Activated T-helper 1 cell treated with Interleukin-2 at 50 U/mL for 16 hours (primary cell): ENCODE measurements at regions not wholly inside any gene's neighbourhood (a gene's known extent, or its start where the extent isn't known, plus 50 kb on each side); places are given as distances from the start of the nearest gene placed in this dataset.
A peak's percentile ranks its signal among the peaks of the same experiment; 100 is the strongest.

ENCODE experiments used
- DNase-seq: peaks from one replicate; pipeline ENCODE4 v3.0.0-alpha.2; 2020; ENCODE audit warnings: low read depth

DNA sequence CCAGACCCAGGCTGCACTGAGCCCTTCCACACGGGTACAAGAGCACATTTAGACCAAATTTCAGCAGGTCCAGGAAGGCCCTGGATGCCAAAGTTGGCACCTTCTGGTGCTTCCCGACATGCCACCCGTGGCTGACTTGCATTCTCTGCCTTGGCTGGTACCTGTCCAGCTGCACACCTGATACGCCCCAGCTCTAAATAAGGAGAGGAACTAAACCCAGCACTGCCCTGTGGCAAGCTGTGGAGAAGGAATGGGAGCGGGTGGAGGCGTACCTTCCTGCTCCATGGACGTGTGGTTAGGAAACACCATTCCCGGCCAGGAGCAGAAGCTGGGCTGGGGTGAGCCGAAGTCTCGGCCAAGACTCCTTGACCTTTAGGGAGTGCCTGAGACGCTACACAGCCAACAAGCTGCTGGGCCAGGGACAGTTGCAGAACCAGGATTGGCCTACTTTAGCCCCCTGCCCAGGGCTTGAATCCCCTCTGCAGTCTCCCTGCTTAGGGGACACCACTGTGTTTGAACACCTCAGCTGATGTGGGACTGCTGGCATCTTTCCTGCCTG is 86.5 kb upstream of the TAF1B start:
- DNase-seq = no peak

DNA sequence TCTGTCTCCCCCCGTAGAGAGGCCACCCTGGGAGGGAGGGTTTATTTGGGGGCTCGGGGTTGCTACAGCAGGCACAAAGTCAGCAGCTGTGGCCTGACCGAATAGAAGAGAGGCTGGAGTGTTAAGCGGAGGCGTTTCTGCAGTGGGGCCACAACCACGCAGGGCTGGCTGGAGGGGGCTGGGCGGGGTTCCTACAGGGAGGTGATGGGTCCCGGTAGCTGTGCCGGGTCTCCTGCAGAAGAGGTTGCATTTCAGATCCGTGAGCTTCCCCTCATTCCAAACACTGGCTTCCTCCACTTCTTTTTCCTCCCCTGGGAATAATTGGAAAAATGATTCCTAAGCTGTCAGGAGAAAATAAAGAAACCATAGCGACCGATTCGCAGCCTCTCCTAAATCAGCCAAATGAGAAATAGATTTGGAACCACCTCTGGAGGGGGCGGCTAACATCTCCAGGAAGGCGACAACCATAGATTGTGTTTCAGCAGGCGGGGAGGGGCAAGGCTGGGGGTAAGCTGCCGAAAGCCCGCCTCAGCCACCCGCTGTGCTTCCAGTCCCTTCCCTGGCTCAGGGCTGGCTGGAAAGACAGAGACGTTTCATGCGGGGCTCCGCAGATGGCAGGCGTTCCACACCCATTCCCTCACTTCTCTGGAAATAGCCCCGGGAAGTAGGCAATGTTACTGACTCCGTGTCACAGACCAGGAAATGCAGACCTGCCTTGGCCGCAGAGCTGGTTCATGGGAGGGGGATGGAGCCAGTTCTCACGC is 85.6 kb upstream of the TAF1B start:
- no peak for DNase-seq

DNA sequence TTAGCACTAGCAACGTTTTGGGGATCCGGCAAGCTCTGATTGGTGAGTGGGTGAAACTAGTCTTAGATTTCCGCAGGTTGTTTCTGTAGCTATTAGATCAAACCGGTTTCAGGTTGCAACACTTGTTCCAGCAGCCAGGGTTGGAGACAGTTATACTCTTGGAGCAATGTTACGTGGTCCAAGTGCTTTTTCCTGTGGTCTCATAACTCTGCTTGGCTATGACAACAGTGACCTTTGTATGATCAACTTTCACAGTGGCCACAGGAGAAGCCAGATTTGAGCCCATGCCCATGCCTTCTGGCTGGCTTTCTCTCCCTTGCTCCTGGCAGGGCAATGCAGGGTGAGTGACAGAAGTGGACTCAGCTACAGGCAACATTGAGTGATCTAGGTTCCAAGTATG is 84.5 kb upstream of the TAF1B start:
- no peak for DNase-seq

DNA sequence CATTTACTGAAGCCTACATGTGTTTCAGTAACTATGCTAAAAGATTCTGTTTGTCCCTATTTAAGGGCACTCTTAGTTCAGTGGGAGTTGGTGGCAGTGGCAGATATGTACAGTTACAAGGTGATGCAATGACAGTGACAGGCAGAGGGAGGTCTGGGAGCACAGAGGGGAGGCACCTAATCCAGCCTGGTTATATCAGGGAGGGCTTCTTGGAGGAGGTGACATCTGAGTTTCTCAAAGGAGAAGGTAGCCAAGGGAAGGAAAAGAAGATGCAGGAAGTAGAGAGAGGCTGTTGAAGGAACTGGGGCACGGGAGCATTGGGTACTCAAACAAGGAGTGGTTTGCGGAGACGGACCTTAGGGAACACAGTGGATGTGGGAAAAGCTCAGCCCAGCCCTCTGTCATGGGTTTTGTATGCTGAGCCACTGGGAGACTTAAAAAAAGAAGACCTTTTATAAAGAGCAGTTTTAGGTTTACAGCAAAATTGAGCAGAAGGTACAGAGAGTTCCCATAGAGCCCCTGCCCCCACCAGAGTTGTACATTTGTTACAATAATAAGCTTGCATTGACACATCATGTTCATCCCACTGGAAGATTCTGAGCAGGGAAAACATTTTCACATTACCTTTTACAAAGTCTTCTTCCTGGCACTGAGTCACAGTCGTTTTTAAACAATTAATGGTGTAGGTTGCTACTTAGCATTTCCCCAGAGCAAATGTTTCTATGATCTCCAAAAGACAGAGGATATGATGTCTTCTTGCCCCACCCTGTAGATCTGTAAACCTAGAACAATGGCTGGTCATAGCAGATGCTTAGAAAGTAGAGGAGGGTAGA is 83.0 kb upstream of the TAF1B start:
- no peak for DNase-seq

DNA sequence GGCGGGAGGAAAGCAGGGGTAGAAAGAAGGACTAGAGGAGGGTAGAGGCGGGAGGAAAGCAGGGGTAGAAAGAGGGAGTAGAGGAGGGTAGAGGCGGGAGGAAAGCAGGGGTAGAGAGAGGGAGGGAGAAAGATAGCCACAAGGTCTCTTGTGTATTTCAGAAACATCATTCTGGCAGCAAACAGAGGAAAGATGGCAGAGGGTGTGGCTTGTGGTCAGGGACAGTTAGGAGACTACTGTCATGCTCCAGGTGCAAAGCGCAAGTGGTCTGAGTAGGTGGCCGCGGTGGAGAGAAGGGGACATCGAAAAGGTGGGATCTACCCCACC is 82.4 kb upstream of the TAF1B start:
- no peak for DNase-seq

DNA sequence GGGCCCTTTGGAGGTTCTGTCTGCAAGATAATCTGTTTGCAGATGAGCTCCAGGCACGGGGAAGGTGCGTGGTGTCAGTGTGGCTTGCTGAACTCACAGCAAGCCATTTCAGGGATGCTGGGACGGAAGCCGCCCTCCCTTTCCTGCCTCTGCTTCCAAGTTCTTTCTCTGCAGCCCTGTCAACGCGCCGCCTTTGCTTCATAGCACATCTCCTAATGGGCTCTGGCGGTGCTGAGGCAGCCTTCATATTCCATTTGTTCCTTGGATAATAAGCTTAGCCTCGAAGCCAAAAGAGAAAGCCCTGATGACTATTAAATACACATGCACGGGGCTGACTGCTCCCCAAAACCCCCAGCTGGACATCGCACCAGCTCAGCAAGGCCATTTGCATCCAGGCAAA is 81.7 kb upstream of the TAF1B start:
- DNase-seq = no peak

DNA sequence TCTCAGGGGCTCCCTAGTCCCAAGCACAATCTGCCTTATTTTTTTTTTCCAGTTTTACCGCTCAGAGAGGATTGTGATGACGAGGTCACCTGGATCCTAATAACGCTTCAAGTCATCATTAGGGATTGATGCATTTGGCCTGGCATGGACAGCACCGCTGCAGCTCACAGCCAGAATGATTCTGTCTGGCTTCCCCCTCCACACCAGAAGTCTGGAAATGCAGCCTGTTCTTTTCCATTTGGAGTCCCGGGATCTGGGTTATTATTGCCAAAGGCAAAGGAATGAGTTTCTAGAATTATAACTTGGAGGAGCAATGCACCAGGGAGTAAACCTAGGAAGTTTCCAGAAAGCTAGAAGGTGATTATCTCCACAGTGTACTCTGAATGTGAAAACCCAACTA is 81.1 kb upstream of the TAF1B start:
- DNase-seq = no peak

DNA sequence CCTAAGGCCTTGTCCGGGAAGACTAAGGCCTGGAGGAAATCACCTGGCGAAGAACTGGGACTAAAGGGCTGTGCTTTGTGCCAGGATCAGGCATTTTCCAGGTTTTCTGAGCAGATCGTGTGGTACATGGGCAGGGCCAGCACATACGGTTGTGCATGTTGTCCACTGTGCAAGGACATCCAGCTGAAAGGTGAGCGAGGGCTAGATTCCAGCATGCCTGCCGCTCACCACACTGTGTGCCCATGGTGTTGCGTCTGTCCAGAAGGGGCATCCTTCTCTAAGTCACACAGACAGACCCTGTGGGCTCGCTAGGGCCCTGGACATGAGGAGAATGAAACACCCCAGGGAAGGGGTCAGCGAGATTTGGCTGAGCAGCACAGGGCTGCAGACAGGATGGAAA is 80.3 kb upstream of the TAF1B start:
- no peak for DNase-seq

DNA sequence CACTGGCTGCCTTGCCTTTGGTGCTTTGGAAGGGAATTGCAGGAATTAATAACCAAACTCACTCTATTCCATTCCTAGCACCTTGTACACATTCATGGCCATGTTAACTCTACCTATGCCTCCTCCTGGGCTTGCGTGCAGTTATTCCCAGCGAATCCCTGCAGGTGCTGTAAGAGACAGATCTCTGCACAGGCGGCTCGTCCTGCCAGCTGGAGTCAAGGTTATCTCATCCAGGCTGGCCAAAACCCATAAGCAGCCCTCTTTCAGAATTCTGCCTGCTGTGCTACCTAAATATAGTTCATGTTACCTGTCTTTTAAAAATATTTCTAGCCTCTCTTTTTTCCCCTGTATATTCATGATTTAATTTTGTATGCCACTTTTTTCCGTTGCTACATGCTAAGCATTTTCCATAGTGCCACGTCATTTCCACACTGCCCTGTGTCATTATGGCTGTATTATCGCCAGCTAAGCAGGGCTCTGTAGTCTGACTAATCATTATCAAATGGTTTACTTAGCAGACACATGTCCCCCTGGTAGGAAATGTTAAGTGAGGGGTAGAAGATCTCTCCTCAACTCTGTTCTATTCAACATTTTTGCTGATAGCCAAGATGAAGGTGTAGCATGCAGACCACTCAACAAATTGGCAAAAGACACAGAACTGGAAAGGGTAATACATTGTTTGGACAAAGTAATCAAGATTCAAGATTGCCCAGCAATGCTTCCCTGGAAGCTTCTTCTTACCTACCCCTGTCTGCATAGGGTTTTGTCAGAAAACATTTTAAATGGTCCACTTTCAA is 79.7 kb upstream of the TAF1B start:
- DNase-seq = no peak

DNA sequence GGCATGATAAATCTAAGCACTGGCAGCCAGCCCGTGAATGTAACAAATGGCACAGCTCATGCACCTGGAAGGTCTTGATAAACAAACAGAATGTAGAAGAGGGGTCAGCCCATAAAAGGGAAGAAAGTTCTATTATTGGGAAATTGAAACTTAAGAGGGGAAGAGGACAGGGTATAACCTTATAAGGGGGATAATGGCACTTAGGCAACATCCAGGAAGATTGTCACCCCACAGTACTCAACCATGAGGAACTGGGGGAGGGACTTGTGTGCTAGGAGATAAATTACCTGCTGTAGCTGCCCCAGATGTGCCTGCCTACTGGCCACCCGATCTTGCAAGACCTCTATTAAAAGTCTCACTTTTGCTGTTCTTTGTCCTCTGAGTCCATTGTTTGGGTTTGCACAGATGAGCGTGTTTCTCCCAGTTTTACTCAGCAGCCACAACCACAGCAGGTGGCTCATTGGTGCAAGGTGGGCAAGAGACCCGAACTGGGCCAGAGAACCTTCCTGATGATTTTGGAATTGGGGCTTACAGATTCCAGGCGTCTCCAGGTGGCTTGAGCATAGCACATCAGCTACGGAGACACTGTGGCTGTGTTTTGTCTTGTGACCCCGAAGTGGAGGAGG is 79.0 kb upstream of the TAF1B start:
- no peak for DNase-seq

DNA sequence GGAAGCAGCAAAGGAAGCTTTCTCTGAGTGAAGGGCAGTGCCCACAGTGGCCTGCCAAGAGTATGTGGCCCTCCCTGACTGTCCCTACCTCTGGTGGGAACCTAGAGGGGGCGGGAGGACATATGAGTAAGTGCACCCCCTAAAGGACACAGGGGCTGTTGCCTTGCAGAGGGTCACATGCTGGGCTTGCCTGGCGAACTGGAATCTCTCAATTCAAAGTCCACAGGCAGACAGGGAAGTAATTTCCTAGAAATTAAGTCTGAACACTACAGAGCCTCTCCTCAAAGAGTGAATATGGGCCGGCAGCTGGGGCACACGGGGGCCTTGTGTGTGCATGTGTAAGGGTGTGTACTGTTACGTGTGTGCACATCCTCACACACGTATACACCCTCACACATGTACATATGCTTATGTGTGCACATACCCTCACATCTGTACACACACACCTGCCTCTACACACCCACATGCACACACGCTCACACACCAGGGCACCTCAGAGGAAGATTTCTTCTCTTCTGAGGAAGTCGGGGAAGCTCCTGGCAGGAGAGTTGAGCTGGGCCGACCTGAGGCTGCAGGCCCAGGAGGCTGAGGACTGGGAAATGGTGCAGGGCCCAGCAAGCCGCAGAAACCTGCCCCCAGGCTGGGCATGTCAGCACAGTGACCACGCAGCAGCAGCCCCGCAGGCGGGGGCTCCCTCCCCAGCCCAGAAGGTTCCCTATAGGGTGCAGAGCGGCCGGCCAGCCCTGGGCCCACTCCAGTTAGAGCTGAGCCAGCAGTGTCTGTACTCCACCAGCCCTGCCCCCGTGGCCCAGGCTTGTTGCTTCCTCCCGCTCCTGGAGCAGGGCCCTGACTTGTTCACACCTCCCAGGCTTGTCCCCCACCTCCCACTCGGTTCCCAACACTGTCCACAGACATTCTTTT is 77.4 kb upstream of the TAF1B start:
- no peak for DNase-seq

DNA sequence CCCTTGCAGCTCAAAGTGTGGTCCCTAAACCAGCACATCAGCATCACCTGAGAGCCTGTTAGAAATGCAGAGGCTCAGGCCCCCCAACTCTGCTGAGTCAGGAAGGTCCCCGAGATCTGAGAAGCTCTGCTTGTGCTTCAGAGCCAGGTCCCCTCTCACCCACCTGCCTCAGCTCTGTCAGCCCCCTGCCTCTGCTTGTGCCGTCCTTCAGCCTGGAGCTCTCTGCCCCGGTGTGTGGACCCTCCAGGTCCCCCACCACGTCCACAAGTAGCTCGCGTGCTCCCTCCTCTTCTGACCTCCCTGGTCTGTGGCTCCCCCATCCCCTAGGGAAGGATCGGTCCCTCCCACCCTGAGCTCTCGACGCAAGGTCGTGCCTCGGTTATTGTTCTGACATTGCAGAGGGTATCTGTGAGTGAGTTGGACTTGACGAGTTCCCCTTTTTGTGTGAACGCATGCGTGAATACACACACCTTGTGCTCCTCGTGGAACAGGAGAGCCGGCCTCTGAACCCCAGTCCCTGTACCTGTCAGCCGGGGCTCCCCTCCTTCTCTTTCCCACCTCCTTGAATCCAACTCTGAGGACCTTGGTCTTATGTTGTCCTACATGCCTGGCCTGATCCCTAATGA is 75.5 kb upstream of the TAF1B start:
- DNase-seq = no peak

DNA sequence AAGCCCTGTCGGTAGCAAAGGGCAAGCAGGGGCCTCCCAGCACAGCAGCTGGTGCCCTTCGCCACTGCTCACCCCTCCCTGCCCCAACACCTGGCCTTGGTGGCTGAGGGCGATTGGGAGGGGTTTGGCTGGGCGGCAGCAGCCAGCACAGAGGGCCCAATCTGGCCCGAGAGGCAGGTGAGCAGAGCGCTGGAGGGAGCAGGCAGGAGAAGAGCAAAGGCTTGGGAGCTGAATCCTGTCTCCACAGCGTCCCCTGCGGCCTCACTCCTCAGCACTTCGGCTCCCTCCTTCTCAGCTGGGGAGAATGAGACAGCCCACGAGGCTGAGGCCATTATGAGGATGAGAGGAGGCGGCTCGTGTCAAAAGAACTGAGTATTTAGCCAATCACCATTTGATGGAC is 74.9 kb upstream of the TAF1B start:
- DNase-seq = no peak

DNA sequence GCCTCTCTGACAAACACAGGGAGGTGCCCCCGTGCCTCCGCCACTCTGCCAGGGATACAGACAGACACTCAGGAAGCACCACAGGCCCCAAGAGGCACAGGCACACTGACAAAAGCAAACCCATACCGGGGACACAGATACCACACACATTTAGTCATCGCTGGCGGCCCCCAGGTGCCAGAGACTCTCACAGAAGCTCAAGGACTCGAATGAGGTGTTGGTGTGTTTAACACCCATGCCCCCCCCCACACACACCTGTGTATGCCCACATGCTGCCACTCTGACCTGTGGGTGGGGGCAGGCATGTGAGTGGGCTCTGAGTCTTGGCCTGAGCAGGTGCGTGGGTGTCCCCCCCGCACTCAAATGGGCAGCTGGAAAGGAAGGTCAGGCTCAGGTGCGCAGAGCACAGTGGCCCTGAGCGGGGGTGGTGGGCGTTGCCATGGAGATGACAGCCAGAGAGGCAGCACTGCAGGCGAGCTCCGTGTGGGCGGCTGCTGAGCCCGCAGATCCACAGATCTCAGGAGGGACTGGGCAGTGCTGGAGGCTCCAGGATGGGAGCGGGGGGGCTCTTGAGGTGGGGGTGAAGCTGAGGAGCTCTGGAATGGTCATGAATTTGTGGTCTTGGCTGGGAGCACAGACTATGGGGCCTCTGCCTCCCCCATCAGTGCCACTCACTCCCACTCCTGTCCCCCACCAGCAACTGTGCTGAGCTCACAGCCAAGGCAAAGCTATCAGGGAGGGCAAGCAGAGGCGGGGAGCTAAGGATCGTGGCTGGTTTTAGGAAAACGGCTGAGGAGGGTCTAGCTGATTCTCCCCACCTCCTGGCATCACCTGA is 73.9 kb upstream of the TAF1B start:
- DNase-seq = no peak

DNA sequence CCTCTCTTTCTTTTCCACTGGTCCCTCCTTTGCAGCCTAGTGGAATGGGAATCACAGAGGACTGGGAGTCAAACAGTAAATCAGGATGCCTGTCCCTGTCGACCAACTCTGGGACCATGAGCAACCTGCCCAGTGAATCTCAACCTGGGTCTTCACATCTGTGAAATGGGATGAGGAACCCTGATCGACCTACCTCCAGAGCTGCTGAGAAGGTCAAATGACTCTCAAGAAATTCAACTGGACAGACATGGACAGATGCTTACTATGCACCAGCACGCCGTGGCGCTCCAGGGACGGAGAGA is 73.3 kb upstream of the TAF1B start:
- no peak for DNase-seq

DNA sequence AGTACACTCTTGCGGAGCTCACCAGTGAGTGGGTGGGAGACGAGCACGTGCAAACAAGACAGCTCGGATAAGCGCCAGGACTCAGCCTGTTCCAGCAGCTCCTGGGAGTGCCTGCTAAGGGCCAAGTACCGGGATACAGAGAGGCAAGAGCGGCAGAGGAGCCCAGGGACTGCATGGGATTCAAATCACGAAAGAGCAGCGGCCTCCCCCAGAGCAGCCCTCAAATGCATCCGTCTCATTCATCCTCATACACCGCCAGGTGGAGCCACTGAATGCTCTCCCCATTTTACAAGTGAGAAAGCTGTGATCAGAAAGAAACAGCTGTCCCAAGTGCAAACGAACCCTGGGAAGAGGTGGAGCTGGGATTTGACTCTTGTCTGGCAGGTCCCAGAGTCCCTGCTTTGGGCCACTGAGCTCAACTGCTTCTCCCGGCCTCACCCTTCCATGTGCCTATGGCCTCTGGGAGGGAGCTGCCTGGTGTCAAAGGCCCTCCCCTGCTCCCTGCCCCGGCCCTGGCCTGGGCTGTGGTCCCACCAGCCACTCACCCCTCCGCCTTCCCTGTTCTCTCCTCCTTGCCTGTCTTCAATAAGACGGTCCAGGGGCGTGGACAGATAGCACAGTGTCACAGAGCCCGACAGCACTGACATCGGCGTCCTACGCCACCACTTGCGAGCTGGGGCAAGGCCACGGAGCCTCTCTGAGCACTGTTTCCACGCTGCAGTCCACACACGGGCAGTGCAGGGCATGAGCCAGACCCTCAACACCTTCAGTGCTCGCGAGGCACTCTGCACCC is 72.8 kb upstream of the TAF1B start:
- peak; percentile 20 for DNase-seq

DNA sequence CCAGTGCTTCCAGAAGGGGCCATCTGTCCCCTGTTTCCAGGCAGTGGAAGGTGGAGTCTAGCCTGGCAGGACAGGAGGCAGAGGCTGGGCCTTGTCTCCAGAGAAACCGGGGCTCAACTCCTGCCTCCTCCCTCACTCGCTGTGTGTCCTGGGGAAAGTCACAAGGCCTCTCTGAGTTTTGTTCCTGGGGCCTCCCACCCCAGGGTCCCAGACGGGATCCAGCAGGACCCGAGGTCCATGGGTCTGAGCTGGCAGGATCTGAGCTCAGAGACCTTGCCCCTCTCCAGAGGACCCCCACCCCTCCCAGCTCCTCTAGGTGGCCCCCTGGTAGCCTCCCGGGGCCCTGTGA is 72.2 kb upstream of the TAF1B start:
- DNase-seq = no peak

DNA sequence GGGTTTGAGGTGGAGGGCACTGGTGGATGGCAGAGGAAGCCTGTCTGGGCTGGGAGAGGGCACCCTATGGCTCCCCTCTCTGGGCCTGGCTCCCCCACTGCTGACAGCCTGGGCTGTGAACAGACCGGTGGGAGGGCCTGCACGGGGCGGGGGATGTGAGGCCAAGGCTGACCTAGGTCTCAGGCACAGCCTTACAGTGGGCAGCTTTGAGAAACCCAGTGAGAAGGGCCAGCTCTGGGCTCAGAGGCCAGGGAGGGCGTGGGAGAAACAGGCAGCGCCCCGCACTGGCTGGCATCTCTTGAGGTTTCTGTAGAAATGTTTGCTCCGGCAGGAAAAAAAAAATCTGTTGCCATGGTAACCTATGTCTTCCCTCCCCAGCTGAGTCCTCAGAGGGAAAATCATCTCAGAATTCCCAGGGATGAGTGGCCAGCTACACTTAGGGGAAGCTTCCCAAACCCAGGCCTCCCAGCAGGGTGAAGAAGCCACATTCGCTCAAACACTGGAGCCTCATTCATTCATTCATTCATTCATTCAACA is 71.7 kb upstream of the TAF1B start:
- no peak for DNase-seq
